Astrocyte (in vitro differentiated cells and primary cell): ENCODE measurements at regions not wholly inside any gene's neighbourhood (a gene's known extent, or its start where the extent isn't known, plus 50 kb on each side); places are given as distances from the start of the nearest gene placed in this dataset.
"Not testable (repeated sequence)": the region's sequence is repeated elsewhere in the genome, so short reads cannot be mapped to it uniquely, and the experiment has no call there.

Experiments
- DNase-seq: peaks from one replicate; pipeline ENCODE4 v3.0.0-alpha.2; 2010; ENCODE audit warnings: low read depth
- FAIRE-seq: peaks from 2 replicates; lab custom pipeline; 2011; peaks lifted over from hg19 to GRCh38; lab: Jason Lieb, UNC
- H2AFZ ChIP-seq: 2 replicates; pipeline ENCODE4 v1.6.0; 2012; ENCODE audit warnings: low read depth, low read length, inconsistent platforms
- H3K27ac ChIP-seq: 2 replicates; pipeline ENCODE4 v1.5.1; 2011; ENCODE audit warnings: low read depth, low read length, inconsistent platforms
- H3K27me3 ChIP-seq: 2 replicates; pipeline ENCODE4 v1.6.0; 2011; ENCODE audit warnings: low read length, inconsistent platforms; ENCODE audit not compliant: insufficient read depth
- H3K36me3 ChIP-seq: 2 replicates; pipeline ENCODE4 v1.5.1; 2011; ENCODE audit warnings: low read length, inconsistent platforms; ENCODE audit not compliant: insufficient read depth
- H3K4me1 ChIP-seq: 2 replicates; pipeline ENCODE4 v1.5.1; 2011; ENCODE audit warnings: low read length, inconsistent platforms; ENCODE audit not compliant: insufficient read depth
- H3K4me2 ChIP-seq: 2 replicates; pipeline ENCODE4 v1.6.0; 2012; ENCODE audit warnings: low read length, inconsistent platforms
- H3K4me3 ChIP-seq: 2 replicates; pipeline ENCODE4 v1.5.1; 2011; ENCODE audit warnings: low read depth, mild to moderate bottlenecking, low read length, inconsistent platforms; ENCODE audit not compliant: insufficient read depth
- H3K79me2 ChIP-seq: 2 replicates; pipeline ENCODE4 v1.6.0; 2012; ENCODE audit warnings: mild to moderate bottlenecking, low read length, inconsistent platforms; ENCODE audit not compliant: insufficient read depth
- H3K9ac ChIP-seq: 2 replicates; pipeline ENCODE4 v1.6.0; 2012; ENCODE audit warnings: mild to moderate bottlenecking, low read length, inconsistent platforms
- H3K9me3 ChIP-seq: 2 replicates; pipeline ENCODE4 v1.5.1; 2012; ENCODE audit warnings: low read depth, mild to moderate bottlenecking, low read length, inconsistent platforms; ENCODE audit not compliant: insufficient read depth
- H4K20me1 ChIP-seq: 2 replicates; pipeline ENCODE4 v1.6.0; 2012; ENCODE audit warnings: low read length, inconsistent platforms; ENCODE audit not compliant: insufficient read depth
- H3K27ac Mint-ChIP-seq: one replicate; pipeline ENCODE4 v1.8.0; 2021; ENCODE audit warnings: mild to moderate bottlenecking, mixed read lengths; ENCODE audit not compliant: unreplicated experiment
- H3K27me3 Mint-ChIP-seq: one replicate; pipeline ENCODE4 v1.8.0; 2021; ENCODE audit warnings: low read depth, mixed read lengths; ENCODE audit not compliant: unreplicated experiment
- H3K36me3 Mint-ChIP-seq: one replicate; pipeline ENCODE4 v1.8.0; 2021; ENCODE audit warnings: low read depth, mixed read lengths; ENCODE audit not compliant: unreplicated experiment
- H3K4me1 Mint-ChIP-seq: one replicate; pipeline ENCODE4 v1.8.0; 2021; ENCODE audit warnings: low read depth, mixed read lengths; ENCODE audit not compliant: unreplicated experiment
- H3K4me3 Mint-ChIP-seq: one replicate; pipeline ENCODE4 v1.8.0; 2021; ENCODE audit warnings: mild to moderate bottlenecking, moderate library complexity, mixed read lengths; ENCODE audit not compliant: unreplicated experiment
- H3K9me3 Mint-ChIP-seq: one replicate; pipeline ENCODE4 v1.8.0; 2021; ENCODE audit warnings: mild to moderate bottlenecking, mixed read lengths; ENCODE audit not compliant: unreplicated experiment

DNA sequence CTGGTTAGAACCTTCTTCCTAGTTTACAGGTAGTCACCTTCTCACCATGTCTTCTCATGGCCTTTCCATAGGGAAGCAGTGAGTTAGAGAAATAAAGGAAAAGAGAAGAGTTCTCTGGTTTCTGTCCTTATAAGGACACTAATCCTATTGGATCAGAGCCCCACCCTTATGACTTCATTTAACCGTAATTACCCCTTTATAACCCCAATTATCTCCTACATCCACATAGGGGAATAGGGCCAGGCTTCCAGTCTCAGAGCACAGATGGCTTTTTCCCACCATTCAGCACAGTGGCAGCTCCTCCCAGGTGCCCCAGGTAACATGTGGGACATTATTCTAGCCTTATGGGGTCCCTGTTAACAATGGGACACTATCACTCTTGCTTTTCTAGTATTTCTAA, 602.9 kb downstream of the RPIA start:
- not testable (repeated sequence) for FAIRE-seq, H3K9ac ChIP-seq

DNA sequence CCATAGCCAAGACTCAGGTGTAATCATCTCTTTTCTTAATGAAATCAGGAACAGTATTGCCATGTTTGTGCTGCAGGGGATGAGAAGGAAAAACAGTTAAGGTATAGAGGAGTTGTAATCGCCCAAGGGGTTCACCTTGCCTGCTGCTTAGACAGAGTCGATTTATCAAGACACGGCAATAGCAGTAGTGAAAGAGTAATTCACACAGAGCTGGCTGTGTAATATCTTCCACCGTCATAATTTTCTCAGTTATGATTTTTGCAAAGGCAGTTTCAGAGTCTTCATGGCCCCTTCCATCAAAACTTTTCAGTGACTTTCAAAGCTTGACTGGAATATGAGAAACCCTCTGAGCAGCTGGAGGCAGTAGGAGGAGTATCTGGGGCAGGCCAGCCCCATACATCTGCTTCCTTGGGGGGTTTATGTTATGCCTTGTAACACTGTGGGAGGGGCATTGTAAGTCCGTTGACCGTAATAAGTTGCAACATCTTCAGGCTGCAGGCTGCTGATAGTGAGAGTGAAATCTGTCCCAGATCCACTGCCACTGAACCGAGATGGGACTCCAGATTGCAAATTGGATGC, 605.4 kb downstream of the RPIA start:
- not testable (repeated sequence) for H3K4me2 ChIP-seq, H3K79me2 ChIP-seq, H4K20me1 ChIP-seq, H3K36me3 Mint-ChIP-seq, FAIRE-seq, DNase-seq, H3K27me3 ChIP-seq, H3K27ac Mint-ChIP-seq, H3K4me3 ChIP-seq, H3K9ac ChIP-seq, H3K27me3 Mint-ChIP-seq, H2AFZ ChIP-seq, H3K36me3 ChIP-seq, H3K4me1 ChIP-seq, H3K4me3 Mint-ChIP-seq, H3K27ac ChIP-seq, H3K9me3 Mint-ChIP-seq, H3K9me3 ChIP-seq, H3K4me1 Mint-ChIP-seq

More for the DNA sequence above, 602.9 kb downstream of the RPIA start:
- H3K4me3 ChIP-seq, H3K27me3 ChIP-seq, H4K20me1 ChIP-seq, H3K27ac ChIP-seq, DNase-seq, H3K36me3 ChIP-seq, H2AFZ ChIP-seq, H3K9me3 Mint-ChIP-seq, H3K27ac Mint-ChIP-seq, H3K4me1 Mint-ChIP-seq, H3K4me3 Mint-ChIP-seq, H3K9me3 ChIP-seq, H3K36me3 Mint-ChIP-seq, H3K27me3 Mint-ChIP-seq, H3K79me2 ChIP-seq, H3K4me2 ChIP-seq, H3K4me1 ChIP-seq: not testable (repeated sequence)

DNA sequence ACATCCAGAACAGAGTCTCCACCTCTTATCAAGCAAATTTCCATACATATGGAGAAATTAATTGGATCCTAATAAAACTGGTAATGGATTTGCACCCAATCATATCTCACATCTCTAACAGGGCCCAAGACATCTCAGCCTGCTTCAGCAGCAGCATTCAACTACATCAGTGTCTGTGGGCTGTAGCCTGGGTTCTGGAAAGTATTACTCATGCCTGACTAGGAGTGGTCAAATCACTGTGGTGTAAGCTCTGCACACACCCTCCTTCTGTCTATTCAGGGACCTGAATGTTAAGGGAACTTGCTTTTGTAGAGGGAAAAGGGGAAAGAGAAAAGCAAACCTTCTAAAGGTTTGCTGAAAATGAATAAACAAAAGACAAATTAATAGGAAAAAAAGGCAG, 607.7 kb downstream of the RPIA start:
- H3K4me1 ChIP-seq, H3K27ac Mint-ChIP-seq, H3K4me2 ChIP-seq, H3K4me1 Mint-ChIP-seq, DNase-seq, H3K27me3 ChIP-seq, H3K4me3 Mint-ChIP-seq, H3K36me3 ChIP-seq, H3K9me3 ChIP-seq, H2AFZ ChIP-seq, FAIRE-seq, H3K9ac ChIP-seq, H4K20me1 ChIP-seq, H3K4me3 ChIP-seq, H3K36me3 Mint-ChIP-seq, H3K27ac ChIP-seq, H3K9me3 Mint-ChIP-seq, H3K27me3 Mint-ChIP-seq, H3K79me2 ChIP-seq: not testable (repeated sequence)

DNA sequence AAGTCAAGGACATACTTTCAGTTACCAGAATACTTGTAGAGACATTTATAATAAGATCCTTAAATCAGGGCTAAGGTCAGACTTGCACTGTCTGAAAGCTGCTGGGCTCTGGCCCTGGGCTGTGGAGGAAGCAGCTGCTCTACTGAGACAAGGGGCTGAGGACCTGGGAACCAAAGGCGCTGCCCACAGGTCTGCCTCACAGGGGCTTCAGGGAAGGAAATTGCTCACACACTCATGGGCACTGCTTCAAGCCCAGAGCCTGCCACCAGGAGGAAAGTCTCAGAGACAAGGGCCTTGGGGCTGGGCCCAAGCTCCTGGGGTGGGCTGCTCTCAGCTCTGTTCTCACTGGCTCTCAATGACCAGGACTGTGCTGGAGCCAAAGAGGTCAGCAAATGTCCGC, 614.1 kb downstream of the RPIA start:
- not testable (repeated sequence) for H3K9me3 Mint-ChIP-seq, H3K27me3 ChIP-seq, H3K9me3 ChIP-seq, H4K20me1 ChIP-seq, H2AFZ ChIP-seq, DNase-seq, H3K79me2 ChIP-seq, H3K36me3 ChIP-seq, H3K9ac ChIP-seq, H3K4me1 Mint-ChIP-seq, H3K27me3 Mint-ChIP-seq, H3K27ac ChIP-seq, H3K4me3 Mint-ChIP-seq, H3K4me2 ChIP-seq, H3K4me1 ChIP-seq, FAIRE-seq, H3K36me3 Mint-ChIP-seq, H3K4me3 ChIP-seq, H3K27ac Mint-ChIP-seq

DNA sequence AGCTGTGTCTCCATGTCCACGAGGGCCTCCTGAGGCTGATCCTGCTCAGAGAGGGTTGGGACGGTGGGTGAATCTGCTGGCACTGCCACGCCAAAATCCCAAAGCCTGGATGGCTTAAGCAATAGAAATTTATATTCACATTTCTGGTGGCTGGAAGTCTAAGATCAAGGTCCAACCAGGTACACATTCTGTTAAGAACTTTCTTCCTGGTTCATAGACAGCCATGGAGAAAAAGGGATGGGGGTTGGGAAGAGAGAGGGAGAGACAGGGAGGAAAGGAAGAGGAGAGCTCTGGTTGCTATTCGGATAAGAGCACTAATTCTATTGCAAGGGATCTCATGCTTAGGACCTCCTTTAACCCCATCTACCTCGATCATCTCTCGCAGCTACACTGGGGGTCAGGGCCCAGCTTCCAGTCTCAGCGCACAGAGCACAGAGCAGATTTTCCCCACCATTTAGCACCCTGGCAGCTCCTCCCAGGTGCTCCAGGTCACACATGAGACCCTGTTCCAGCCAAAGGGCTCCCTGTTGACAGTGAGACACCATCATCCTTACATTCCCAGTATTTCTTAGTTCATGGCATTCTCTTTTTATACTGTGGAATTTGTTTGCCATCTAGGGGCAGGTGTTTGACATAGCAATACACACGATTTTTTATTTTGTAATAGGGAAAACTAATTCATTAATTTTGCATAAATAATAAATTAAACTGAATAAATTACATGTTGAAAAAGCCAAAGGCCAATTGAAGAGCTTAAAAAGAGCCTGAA, 615.6 kb downstream of the RPIA start:
- not testable (repeated sequence) for H3K36me3 ChIP-seq, H2AFZ ChIP-seq, H3K4me1 Mint-ChIP-seq, H3K4me2 ChIP-seq, H3K36me3 Mint-ChIP-seq, H3K4me3 Mint-ChIP-seq, H3K4me3 ChIP-seq, H3K27ac Mint-ChIP-seq, H3K27me3 ChIP-seq, FAIRE-seq, H3K27ac ChIP-seq, H3K4me1 ChIP-seq, DNase-seq, H3K27me3 Mint-ChIP-seq, H3K9ac ChIP-seq, H3K9me3 Mint-ChIP-seq, H3K9me3 ChIP-seq, H3K79me2 ChIP-seq, H4K20me1 ChIP-seq

DNA sequence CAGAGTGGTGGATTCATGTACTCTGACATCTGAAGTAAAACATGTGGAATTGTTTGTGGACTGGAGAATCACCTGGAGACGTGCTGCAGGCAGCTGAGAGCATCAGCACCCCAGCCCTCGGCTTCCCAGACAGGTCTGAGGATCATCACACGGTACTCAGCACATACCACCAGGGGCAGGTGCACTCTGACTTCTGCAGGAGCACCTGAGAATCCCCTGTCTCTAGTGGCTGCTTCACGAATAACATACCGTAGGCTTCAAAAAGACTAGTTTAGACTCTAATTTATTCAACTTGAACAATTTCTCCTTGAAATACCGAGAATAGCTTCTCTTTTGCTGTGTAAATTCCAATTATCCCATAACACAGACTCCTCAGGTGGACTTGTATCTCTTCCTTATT, 627.5 kb downstream of the RPIA start:
- DNase-seq, H3K36me3 Mint-ChIP-seq, H3K4me1 Mint-ChIP-seq, H3K79me2 ChIP-seq, H3K4me1 ChIP-seq, H3K27ac Mint-ChIP-seq, H3K27ac ChIP-seq, H3K36me3 ChIP-seq, H3K9me3 Mint-ChIP-seq, FAIRE-seq, H3K4me2 ChIP-seq, H3K4me3 Mint-ChIP-seq, H3K9me3 ChIP-seq, H3K9ac ChIP-seq, H2AFZ ChIP-seq, H3K4me3 ChIP-seq, H3K27me3 Mint-ChIP-seq, H3K27me3 ChIP-seq, H4K20me1 ChIP-seq: not testable (repeated sequence)
